ENCODE measurements at regions not wholly inside any gene's neighbourhood (a gene's known extent, or its start where the extent isn't known, plus 50 kb on each side); places are given as distances from the start of the nearest gene placed in this dataset.
A peak's percentile ranks its signal among the peaks of the same experiment; 100 is the strongest.

DNA sequence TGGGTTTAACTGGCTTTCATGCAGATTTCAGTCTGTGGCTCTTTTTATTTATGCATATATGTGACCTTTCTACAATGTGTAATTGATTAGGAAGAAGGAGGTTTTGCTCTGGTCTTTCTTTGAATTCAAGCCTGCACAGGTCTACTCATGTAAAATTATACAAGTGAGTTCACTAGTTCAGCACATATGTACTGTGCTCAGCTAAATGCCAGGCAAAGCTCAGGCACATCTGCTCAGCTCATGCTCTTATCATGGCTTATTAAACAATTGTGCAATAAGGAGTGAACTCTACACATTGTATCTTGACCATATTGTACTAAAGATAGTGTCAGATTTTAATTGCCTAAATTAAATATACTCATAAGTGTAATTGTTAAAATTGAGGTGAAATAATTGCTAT, 378.4 kb downstream of the ADGRL2 start:
- Mint-ChIP-seq H3K9me3 (no peaks in the 10 kb centered on the region), H3K4me3 (no peak overlapping the region), H3K4me1 (ENCODE audit: low read depth) (no peaks in the 10 kb centered on the region), H3K36me3 (ENCODE audit: low read depth) (no peaks in the 10 kb centered on the region), H3K27me3 (ENCODE audit: low read depth) (no peaks in the 10 kb centered on the region), H3K27ac (no peak overlapping the region)
- DNase-seq (ENCODE audit: low spot score): no peak

DNA sequence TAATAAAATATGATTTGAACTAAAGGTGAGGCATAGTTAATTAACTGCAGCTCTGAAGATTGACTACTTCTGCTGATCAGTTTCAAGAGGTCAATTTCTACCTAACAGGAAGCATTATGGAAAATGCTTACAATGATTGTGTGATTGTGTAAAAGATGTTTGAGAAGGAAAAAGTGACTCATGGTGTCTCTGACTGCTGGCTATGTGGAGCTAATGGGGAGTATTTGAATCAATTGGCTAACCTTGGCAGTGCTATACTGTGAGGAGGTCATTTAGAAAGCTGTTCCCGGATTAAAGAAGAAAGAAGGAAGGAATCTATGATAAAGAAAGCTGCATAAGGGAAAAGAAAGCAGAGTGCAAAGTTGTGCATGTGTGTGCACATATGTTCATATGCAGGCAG, 376.5 kb downstream of the ADGRL2 start:
- DNase-seq (ENCODE audit: low spot score): no peak
- Mint-ChIP-seq H3K4me3 (no peak overlapping the region), H3K27ac (no peak overlapping the region), H3K27me3 (ENCODE audit: low read depth) (no peaks in the 10 kb centered on the region), H3K36me3 (ENCODE audit: low read depth) (no peaks in the 10 kb centered on the region), H3K4me1 (ENCODE audit: low read depth) (no peaks in the 10 kb centered on the region), H3K9me3 (peaks cover 6% of the 10 kb centered on the region)

- H3K9me3 Mint-ChIP-seq: peaks cover 6% of the 10 kb centered on the region
- no peak overlapping the region for H3K4me3 Mint-ChIP-seq
- DNase-seq (ENCODE audit: low spot score): no peak
- no peaks in the 10 kb centered on the region for H3K4me1 Mint-ChIP-seq (ENCODE audit: low read depth)
- no peaks in the 10 kb centered on the region for H3K36me3 Mint-ChIP-seq (ENCODE audit: low read depth)
- H3K27me3 Mint-ChIP-seq (ENCODE audit: low read depth): no peaks in the 10 kb centered on the region
- H3K27ac Mint-ChIP-seq: no peak overlapping the region
Measured at GRCh38 chr1:82171955-82172354, 371.2 kb downstream of the ADGRL2 start.

DNA sequence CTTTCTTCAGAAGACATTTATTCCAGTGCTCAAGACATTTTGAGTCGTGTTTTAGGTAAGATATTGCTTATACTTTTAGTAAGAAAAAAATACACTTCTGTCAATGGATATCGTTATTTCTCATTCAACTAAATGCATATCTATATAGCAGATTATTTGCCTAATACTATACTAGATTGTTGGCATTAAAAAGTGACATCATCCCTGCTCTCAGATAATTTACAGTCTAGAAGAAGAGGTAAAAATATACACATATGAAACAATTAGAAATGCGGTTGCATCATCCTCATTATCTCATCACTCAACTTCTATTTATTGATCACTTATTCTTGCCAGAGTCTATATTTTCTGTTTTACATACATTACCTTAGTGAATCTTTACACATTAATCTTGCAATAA, 367.7 kb downstream of the ADGRL2 start:
- H3K27me3 Mint-ChIP-seq (ENCODE audit: low read depth): no peaks in the 10 kb centered on the region
- no peaks in the 10 kb centered on the region for H3K36me3 Mint-ChIP-seq (ENCODE audit: low read depth)
- DNase-seq (ENCODE audit: low spot score): no peak
- H3K9me3 Mint-ChIP-seq: peaks cover 3% of the 10 kb centered on the region
- H3K27ac Mint-ChIP-seq: no peak overlapping the region
- H3K4me1 Mint-ChIP-seq (ENCODE audit: low read depth): no peaks in the 10 kb centered on the region
- H3K4me3 Mint-ChIP-seq: no peak overlapping the region

DNA sequence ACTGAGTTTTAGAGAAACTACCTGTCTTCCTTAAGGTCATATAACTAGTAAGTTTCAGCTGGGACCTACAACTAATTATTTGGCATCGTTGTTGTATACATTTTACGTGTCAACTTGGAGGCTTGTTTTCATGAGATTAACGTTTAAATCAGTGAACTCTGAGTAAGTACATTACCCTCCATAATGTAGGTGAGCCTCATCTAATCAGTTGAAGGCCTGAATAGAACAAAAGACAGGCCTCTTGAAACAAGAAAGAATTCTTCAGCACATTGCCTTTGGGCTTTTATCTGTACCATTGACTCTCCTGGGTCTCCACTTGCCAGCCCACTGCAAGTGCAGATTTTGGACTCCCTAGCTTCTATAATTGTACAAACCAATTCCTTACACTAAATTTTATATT, 364.6 kb downstream of the ADGRL2 start:
- no peaks in the 10 kb centered on the region for H3K36me3 Mint-ChIP-seq (ENCODE audit: low read depth)
- no peak overlapping the region for H3K27ac Mint-ChIP-seq
- H3K4me3 Mint-ChIP-seq: no peak overlapping the region
- H3K9me3 Mint-ChIP-seq: no peaks in the 10 kb centered on the region
- H3K27me3 Mint-ChIP-seq (ENCODE audit: low read depth): no peaks in the 10 kb centered on the region
- peaks cover 13% of the 10 kb centered on the region for H3K4me1 Mint-ChIP-seq (ENCODE audit: low read depth)
- no peak for DNase-seq (ENCODE audit: low spot score)

DNA sequence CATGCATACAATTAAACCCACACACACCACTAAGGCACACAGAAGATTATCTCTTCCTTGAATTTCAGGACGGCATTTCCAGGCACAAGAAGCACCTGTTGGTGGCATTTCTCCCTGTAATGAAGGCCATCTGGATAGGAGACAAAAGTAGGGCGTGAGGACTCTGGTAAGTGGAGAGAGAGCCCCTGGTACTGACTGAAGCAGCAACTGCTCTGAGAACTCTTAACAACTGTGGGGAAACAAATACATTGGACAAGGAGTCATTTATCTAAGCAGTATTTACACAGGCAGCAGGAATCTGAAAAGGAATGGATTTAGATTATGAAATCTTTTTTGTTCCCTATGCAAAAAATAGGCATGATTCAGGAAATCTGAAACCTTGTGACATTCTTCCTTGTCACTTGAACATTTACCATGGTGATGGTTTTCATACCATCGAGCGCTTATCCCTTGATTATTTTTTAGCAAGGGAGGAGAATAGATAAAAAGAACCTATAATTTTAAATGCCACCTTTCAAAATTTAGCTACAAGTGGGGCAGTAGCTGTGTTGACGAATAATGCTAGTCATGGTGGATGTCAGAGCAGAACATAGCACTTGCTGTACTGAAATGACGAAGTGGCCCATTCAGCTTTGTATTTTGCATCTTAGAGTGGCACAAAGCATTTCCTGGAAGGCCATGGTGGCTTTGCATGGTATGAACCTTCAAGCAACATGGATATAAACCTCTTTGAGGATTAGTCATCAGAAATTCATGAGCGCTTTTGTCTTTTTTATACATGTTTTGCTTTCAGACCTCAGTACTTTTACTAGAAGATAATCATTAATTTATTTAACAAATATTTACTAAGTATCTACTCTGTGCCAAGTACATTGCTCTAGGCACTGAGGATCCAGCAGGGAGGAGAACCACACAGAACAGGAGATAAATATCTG, 362.0 kb downstream of the ADGRL2 start:
- H3K27me3 Mint-ChIP-seq (ENCODE audit: low read depth): no peaks in the 10 kb centered on the region
- peak overlapping the region; percentile 80 for H3K4me3 Mint-ChIP-seq
- no peak for DNase-seq (ENCODE audit: low spot score)
- no peaks in the 10 kb centered on the region for H3K36me3 Mint-ChIP-seq (ENCODE audit: low read depth)
- peak overlapping the region; percentile 22 for H3K27ac Mint-ChIP-seq
- peaks cover 13% of the 10 kb centered on the region for H3K4me1 Mint-ChIP-seq (ENCODE audit: low read depth)
- no peaks in the 10 kb centered on the region for H3K9me3 Mint-ChIP-seq

GRCh38 chr1:82161700-82162141, 361.0 kb downstream of the ADGRL2 start:
- Mint-ChIP-seq H3K9me3 (no peaks in the 10 kb centered on the region), H3K27me3 (ENCODE audit: low read depth) (no peaks in the 10 kb centered on the region), H3K4me1 (ENCODE audit: low read depth) (peaks cover 13% of the 10 kb centered on the region), H3K36me3 (ENCODE audit: low read depth) (no peaks in the 10 kb centered on the region), H3K27ac (peak overlapping the region; percentile 47), H3K4me3 (peak overlapping the region; percentile 80)
- no peak for DNase-seq (ENCODE audit: low spot score)

GRCh38 chr1:82160903-82161302, 360.2 kb downstream of the ADGRL2 start:
- H3K27ac Mint-ChIP-seq: no peak overlapping the region
- H3K9me3 Mint-ChIP-seq: no peaks in the 10 kb centered on the region
- H3K4me3 Mint-ChIP-seq: no peak overlapping the region
- H3K36me3 Mint-ChIP-seq (ENCODE audit: low read depth): no peaks in the 10 kb centered on the region
- H3K27me3 Mint-ChIP-seq (ENCODE audit: low read depth): no peaks in the 10 kb centered on the region
- no peak for DNase-seq (ENCODE audit: low spot score)
- peaks cover 13% of the 10 kb centered on the region for H3K4me1 Mint-ChIP-seq (ENCODE audit: low read depth)

DNA sequence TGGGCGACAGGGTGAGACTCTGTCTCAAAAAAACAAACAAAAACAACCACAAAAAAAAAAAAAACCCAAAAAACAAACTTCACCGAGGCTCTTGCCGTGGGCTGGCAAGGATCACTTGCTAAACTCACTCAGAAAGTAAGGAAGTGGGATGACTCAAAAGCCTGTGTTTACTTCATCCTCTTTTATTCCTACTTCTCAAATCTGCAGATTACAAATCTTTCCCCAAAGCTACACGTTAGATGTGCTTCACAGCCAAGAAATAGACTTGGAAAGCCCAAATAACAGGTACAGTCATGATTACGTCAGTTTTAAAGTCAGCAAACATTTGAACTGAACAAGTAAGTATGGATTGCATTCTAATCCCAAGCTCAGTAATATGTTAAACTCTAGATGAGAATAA, 359.3 kb downstream of the ADGRL2 start:
- Mint-ChIP-seq H3K36me3 (ENCODE audit: low read depth) (no peaks in the 10 kb centered on the region), H3K4me3 (no peak overlapping the region), H3K9me3 (no peaks in the 10 kb centered on the region), H3K27me3 (ENCODE audit: low read depth) (no peaks in the 10 kb centered on the region), H3K4me1 (ENCODE audit: low read depth) (peaks cover 13% of the 10 kb centered on the region), H3K27ac (no peak overlapping the region)
- DNase-seq (ENCODE audit: low spot score): no peak

DNA sequence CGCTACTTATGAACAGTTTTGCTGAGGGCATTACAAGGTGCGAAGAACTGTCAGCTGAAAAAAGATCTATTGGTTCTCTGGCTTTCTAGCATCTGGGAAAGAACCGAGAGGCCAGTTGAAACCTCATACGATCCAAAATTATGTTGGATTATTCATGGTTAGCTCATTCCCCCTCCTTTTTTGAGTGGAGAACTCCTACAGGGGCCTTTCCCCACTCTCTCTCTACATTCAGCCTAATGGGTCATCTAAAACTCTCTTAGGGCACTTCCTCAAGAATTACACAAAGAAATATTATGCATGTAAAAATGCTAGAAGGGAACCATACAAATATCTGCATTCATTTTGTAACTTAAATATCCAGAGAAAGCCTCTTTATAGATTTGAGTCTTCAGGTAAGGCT, 358.2 kb downstream of the ADGRL2 start:
- DNase-seq (ENCODE audit: low spot score): no peak
- Mint-ChIP-seq H3K4me1 (ENCODE audit: low read depth) (peaks cover 13% of the 10 kb centered on the region), H3K36me3 (ENCODE audit: low read depth) (no peaks in the 10 kb centered on the region), H3K9me3 (no peaks in the 10 kb centered on the region), H3K4me3 (no peak overlapping the region), H3K27me3 (ENCODE audit: low read depth) (no peaks in the 10 kb centered on the region), H3K27ac (no peak overlapping the region)

DNA sequence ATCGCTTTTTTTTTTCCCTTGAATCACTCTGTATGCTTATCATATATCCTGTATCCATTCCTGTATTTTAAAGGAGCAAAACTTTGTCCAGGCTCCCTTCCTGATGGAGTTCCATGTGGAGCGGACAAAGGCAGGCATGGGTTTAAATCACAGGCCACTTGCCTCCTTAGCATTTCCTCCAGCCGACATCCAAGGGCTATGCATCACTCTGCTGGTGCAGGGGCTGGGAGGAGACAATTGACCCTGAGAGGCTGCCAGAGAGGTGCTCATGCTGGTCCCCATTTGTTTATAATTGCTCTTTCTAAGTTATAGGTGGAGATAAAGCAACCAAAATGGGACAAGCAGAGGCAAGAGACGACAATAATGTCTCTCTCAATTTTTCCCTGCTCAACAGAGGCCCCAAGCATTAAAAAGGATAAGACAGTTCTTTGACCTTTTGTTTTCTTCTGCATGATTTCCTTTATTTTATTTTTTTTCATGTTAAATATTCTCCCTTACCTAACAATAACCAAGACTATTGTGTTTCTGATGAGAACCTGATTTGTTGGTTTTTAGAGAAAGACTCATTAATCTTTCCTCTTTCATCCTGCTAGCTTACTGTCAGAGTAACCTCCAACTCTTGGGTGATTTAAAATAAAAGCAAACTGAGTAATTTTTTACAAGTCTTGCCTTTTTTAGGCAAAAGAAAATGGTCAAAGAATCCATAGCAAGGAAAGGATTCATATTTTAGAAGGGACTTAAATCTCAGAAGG, 353.7 kb downstream of the ADGRL2 start:
- no peak for DNase-seq (ENCODE audit: low spot score)
- H3K4me3 Mint-ChIP-seq: no peak overlapping the region
- H3K27me3 Mint-ChIP-seq (ENCODE audit: low read depth): no peaks in the 10 kb centered on the region
- no peaks in the 10 kb centered on the region for H3K36me3 Mint-ChIP-seq (ENCODE audit: low read depth)
- peaks cover 3% of the 10 kb centered on the region for H3K4me1 Mint-ChIP-seq (ENCODE audit: low read depth)
- no peak overlapping the region for H3K27ac Mint-ChIP-seq
- no peaks in the 10 kb centered on the region for H3K9me3 Mint-ChIP-seq

- peaks cover 3% of the 10 kb centered on the region for H3K4me1 Mint-ChIP-seq (ENCODE audit: low read depth)
- no peak overlapping the region for H3K27ac Mint-ChIP-seq
- no peaks in the 10 kb centered on the region for H3K36me3 Mint-ChIP-seq (ENCODE audit: low read depth)
- no peak for DNase-seq (ENCODE audit: low spot score)
- H3K27me3 Mint-ChIP-seq (ENCODE audit: low read depth): no peaks in the 10 kb centered on the region
- H3K9me3 Mint-ChIP-seq: no peaks in the 10 kb centered on the region
- H3K4me3 Mint-ChIP-seq: no peak overlapping the region
Measured at GRCh38 chr1:82153752-82154151, 353.0 kb downstream of the ADGRL2 start.

- H3K27me3 Mint-ChIP-seq (ENCODE audit: low read depth): no peaks in the 10 kb centered on the region
- no peak for DNase-seq (ENCODE audit: low spot score)
- no peak overlapping the region for H3K27ac Mint-ChIP-seq
Measured at GRCh38 chr1:82153272-82153629, 352.5 kb downstream of the ADGRL2 start.

More at GRCh38 chr1:82153272-82153629, 352.5 kb downstream of the ADGRL2 start:
- Mint-ChIP-seq H3K4me3 (no peak overlapping the region), H3K4me1 (ENCODE audit: low read depth) (peaks cover 3% of the 10 kb centered on the region), H3K36me3 (ENCODE audit: low read depth) (no peaks in the 10 kb centered on the region), H3K9me3 (no peaks in the 10 kb centered on the region)

Data from T-helper 2 cell treated with Interferon-gamma antibody and Interleukin-4, amounts not matched to agents 5 μg/mL and 100 μg/mL, for 36 hours (primary cell).